ENCODE measurements at regions not wholly inside any gene's neighbourhood (a gene's known extent, or its start where the extent isn't known, plus 50 kb on each side); places are given as distances from the start of the nearest gene placed in this dataset.

- no peak for DNase-seq
These were observed 236.5 kb downstream of the C16orf95 start for GRCh38 chr16:87080571-87081167.

- DNase-seq: no peak
These were observed 231.8 kb downstream of the C16orf95 start for GRCh38 chr16:87085441-87085840.

GRCh38 chr16:87086156-87086555, 231.0 kb downstream of the C16orf95 start:
- DNase-seq: no peak

GRCh38 chr16:87086575-87086974, 230.6 kb downstream of the C16orf95 start:
- DNase-seq: no peak

GRCh38 chr16:87092958-87093357, 224.2 kb downstream of the C16orf95 start:
- no peak for DNase-seq

GRCh38 chr16:87093804-87094555, 223.2 kb downstream of the C16orf95 start:
- DNase-seq: no peak

GRCh38 chr16:87094556-87094865, 222.7 kb downstream of the C16orf95 start:
- no peak for DNase-seq

GRCh38 chr16:87095271-87095670, 221.9 kb downstream of the C16orf95 start:
- no peak for DNase-seq

GRCh38 chr16:87096746-87097333, 220.4 kb downstream of the C16orf95 start:
- DNase-seq: no peak

- no peak for DNase-seq
These were observed 218.8 kb downstream of the C16orf95 start for GRCh38 chr16:87098361-87098760.

GRCh38 chr16:87098976-87099720, 218.0 kb downstream of the C16orf95 start:
- no peak for DNase-seq

GRCh38 chr16:87100306-87101058, 216.7 kb downstream of the C16orf95 start:
- DNase-seq: no peak

GRCh38 chr16:87101903-87102302, 215.3 kb downstream of the C16orf95 start:
- DNase-seq: no peak

GRCh38 chr16:87107201-87107600, 210.0 kb downstream of the C16orf95 start:
- DNase-seq: no peak

GRCh38 chr16:87108278-87108677, 208.9 kb downstream of the C16orf95 start:
- no peak for DNase-seq

GRCh38 chr16:87108941-87109340, 208.3 kb downstream of the C16orf95 start:
- DNase-seq: no peak

- DNase-seq: no peak
These were observed 202.4 kb downstream of the C16orf95 start for GRCh38 chr16:87114832-87115231.

- no peak for DNase-seq
These were observed 201.5 kb downstream of the C16orf95 start for GRCh38 chr16:87115646-87116045.

GRCh38 chr16:87117936-87118335, 199.3 kb downstream of the C16orf95 start:
- DNase-seq: no peak

- no peak for DNase-seq
These were observed 198.0 kb downstream of the C16orf95 start for GRCh38 chr16:87119168-87119567.

GRCh38 chr16:87119748-87120147, 197.4 kb downstream of the C16orf95 start:
- no peak for DNase-seq

GRCh38 chr16:87121816-87122215, 195.4 kb downstream of the C16orf95 start:
- no peak for DNase-seq

Measured in hematopoietic multipotent progenitor cell treated with erythropoietin and hydrocortisone succinate and interleukin-3 and kit ligand, for 8 days (in vitro differentiated cells).